GM19395 (cell line): ENCODE measurements at regions not wholly inside any gene's neighbourhood (a gene's known extent, or its start where the extent isn't known, plus 50 kb on each side); places are given as distances from the start of the nearest gene placed in this dataset.
"Not testable (repeated sequence)": the region's sequence is repeated elsewhere in the genome, so short reads cannot be mapped to it uniquely, and the experiment has no call there.

ENCODE experiments used
- ATAC-seq: cut with Tn5 transposase; IDR thresholded peaks from one replicate; pipeline ENCODE4 v1.9.1; 2021; ENCODE audit warnings: mild to moderate bottlenecking, moderate library complexity; ENCODE audit not compliant: unreplicated experiment

GRCh38 chr3:153640689-153641665, 479.0 kb downstream of the RAP2B start:
- no peak for ATAC-seq

DNA sequence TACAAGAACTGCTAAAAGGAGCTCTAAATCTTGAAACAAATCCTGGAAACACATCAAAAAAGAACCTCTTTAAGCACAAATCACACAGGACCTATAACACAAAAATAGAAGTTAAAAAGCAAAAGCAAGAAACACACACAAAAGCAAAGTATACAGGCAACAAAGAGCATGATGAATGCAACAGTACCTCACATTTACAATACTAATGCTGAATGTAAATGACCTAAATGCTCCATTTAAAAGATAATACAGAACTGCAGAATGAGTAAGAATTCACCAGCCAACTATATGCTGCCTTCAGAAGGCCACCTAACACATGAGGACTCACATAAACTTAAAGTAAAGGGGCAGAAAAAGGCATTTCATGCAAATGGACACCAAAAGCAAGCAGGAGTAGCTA, 478.6 kb upstream of the ARHGEF26 start:
- ATAC-seq, result not testable (repeated sequence)

GRCh38 chr3:153643471-153643870, 477.7 kb upstream of the ARHGEF26 start:
- ATAC-seq, result not testable (repeated sequence)

GRCh38 chr3:153649286-153649839, 471.8 kb upstream of the ARHGEF26 start:
- ATAC-seq, result no peak

- ATAC-seq, result no peak
These were observed 469.1 kb upstream of the ARHGEF26 start for GRCh38 chr3:153652076-153652475.

DNA sequence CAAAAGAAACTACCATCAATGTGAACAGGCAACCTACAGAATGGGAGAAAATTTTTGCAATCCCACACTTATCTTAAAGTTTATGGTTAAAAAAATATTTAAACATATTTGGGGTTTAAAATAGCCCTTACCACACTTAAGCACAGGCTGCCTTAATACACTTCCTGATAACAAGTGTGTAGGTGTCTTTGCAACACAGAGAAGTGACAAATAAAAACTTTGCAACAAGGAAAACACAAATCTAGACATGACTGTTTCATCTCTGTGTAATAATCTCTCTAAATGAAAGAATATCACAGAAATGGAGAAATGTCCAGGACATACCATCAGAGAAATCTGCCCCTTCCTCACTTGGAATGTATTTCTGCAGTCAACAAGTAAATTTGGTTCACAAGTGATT, 464.1 kb upstream of the ARHGEF26 start:
- ATAC-seq, result no peak

- no peak for ATAC-seq
These were observed 463.7 kb upstream of the ARHGEF26 start for GRCh38 chr3:153657461-153657860.

GRCh38 chr3:153658136-153658535, 463.1 kb upstream of the ARHGEF26 start:
- ATAC-seq, result no peak

DNA sequence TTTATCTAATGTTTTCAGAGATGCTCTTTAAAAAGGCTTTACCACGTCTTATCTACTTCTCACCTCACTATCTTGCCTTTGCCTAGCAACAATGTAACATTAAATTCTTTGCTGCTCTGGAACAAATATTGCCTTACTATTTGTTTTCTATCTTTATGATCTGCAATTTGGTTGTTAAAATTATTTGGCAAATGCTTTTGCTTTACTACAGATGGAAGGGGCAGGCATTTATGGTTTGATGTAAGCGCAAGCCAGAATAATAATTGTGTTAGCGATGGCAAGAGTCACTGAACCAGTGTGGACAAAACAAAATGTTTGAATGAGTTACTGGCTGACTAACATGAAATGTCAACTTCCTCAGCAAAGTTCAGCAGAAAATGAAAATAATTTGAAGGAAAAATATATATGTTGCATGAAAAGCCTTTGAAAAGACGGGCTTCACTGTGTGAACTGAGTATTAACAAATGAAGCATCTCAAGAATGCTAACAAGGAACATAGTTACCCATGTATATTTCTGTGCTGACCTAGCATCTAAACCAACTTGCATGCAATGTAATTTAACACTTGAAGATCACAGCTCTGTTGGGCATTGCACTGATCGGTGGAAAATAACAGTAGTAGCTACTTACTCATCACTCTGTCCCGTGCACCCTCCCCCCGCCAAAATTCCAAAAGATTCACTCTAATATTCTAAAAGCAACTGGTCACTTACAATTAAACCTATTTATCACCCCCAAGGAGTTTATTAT, 454.0 kb upstream of the ARHGEF26 start:
- ATAC-seq, result no peak

GRCh38 chr3:153669527-153669926, 451.7 kb upstream of the ARHGEF26 start:
- ATAC-seq, result no peak

DNA sequence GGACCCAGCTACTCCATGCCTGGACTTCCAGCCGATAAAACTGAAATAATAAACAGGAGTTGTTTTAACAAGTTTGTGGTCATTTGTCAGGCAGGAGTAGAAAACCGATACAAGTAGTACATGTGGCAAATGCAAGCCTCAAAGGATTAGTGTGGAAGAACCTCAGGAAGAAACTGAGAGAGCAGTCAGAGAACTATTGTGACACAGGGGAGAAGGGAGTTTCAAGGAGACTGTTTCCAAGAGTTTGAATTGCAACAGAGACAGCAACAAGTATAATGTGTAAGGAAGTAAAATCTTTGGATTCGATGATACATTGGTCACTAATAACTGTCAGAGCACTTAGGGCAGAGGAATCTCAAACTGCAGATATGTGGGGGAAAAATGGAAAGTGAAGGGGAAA, 450.6 kb upstream of the ARHGEF26 start:
- no peak for ATAC-seq

- no peak for ATAC-seq
These were observed 447.3 kb upstream of the ARHGEF26 start for GRCh38 chr3:153673853-153674252.

GRCh38 chr3:153679714-153680113, 441.5 kb upstream of the ARHGEF26 start:
- ATAC-seq, result no peak

GRCh38 chr3:153680526-153680925, 440.7 kb upstream of the ARHGEF26 start:
- ATAC-seq, result no peak

DNA sequence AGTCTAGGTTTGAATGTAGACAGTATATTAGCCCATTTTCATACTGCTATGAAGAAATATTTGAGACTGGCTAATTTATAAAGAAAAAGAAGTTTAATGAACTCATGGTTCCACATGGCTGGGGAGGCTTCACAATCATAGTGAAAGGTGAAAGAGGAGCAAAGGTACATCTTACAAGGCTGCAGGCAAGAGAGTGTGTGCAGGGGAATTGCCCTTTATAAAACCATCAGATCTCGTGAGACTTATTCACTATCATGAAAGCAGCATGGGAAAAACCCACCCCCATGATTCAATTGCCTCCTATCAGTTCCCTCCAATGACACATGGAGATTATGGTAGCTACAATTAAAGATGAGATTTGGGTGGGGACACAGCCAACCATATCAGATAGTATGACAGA, 440.1 kb upstream of the ARHGEF26 start:
- ATAC-seq, result no peak

DNA sequence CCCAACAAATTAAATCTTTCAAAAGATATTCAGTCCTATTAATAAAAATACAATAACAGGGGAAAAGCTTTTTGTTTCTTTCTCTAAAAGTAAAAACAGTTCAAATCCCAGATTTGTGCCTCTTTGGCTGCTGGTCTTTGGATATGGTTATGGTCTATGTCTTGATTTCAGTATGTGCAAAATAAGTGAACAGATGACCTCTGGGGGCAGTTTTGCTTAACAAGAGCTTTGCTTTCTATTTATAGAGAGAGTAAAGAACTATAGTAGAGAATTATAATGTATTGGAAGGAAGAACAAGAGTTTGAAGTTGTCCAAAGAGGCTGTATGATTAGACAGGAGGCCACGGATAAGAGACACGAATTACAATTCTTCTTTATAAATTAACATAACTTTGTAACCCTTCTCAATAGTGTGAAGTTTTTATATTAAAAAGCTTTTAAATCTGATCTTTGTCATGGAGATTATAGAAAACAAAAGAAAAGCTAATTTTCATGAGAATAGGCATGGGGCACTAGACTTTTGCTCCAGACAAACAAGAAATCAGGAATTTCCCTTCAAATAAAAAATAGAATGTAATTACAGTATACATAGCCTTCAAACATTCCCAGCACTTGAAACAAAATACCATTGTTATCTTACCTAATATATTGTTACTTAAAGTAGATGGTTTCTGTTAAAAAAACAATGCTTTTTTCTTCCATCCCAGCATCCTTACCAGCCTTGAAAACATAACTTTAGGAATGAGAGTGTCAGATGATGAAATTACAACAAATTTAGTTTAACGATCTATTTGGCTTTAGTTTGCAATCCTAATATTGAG, 432.7 kb upstream of the ARHGEF26 start:
- no peak for ATAC-seq

- ATAC-seq, result no peak
These were observed 428.0 kb upstream of the ARHGEF26 start for GRCh38 chr3:153693207-153693606.

DNA sequence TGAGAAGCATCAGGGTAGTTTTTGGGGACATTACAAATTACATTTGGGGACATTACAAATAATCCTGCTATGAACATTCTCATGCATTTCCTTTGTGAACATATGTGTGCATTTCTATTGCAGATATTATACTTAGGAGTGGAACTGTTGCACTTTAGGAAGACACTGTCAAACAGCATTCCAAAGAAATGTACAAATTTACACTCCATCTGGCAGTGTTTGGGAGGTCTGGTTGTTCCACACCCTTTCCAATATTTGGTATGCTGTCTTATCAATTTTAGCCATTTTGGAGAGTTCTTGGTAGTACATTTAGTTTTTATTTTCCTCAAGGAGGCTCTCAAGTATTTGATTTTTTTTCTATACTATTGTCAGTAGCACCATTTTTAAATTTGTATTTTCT, 419.1 kb upstream of the ARHGEF26 start:
- no peak for ATAC-seq

- no peak for ATAC-seq
These were observed 417.1 kb upstream of the ARHGEF26 start for GRCh38 chr3:153704115-153704514.

GRCh38 chr3:153706706-153707105, 414.5 kb upstream of the ARHGEF26 start:
- no peak for ATAC-seq

GRCh38 chr3:153714016-153714415, 407.2 kb upstream of the ARHGEF26 start:
- no peak for ATAC-seq
